Prostate gland (tissue), 2 donors: ENCODE measurements at regions not wholly inside any gene's neighbourhood (a gene's known extent, or its start where the extent isn't known, plus 50 kb on each side); places are given as distances from the start of the nearest gene placed in this dataset.

Experiments
- POLR2A ChIP-seq: fragments of 450-650 bp; IDR thresholded peaks from one replicate; pipeline ENCODE4 v1.6.1; 2016; ENCODE audit warnings: antibody characterized with exemption, mild to moderate bottlenecking
- POLR2AphosphoS5 ChIP-seq: sonication (generic); formaldehyde crosslinking; IDR thresholded peaks from one replicate; pipeline ENCODE4 v1.6.1; 2017; ENCODE audit warnings: antibody characterized with exemption
- TF ChIP-seq, protein P1 (sequence below), 4 experiments: fragments of 200-600 bp in 2 of 4; fragments of 450-650 bp in 2 of 4; sonication (generic) in 2 of 4; IDR thresholded peaks; 1 replicate in 3 of 4; 2 replicates in 1 of 4; pipeline ENCODE4 v1.5.1; 2016 to 2019; ENCODE audit warnings: antibody characterized with exemption in 4 of 4, mild to moderate bottlenecking in 2 of 4, moderate library complexity in 2 of 4

DNA sequence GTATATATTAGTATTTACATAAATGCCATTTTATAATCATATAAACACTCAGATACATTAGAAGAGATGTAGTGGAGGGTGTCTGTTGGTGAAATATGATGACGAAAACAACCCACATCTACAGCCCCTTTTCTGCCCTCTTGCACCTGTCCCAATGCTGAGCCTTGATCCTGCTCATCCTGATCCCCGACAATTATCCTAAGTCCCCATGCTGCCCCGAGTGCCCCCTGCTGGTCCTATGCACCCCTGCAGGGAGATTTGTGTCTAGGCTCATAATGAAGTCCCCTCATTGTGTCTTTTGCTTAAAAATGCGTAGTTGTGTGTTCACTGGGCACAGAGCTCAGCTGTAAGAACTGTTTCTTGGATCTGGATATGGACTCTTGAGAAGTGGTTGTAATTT, 554.5 kb downstream of the TMEM121 start:
- TF ChIP-seq, protein P1, sequence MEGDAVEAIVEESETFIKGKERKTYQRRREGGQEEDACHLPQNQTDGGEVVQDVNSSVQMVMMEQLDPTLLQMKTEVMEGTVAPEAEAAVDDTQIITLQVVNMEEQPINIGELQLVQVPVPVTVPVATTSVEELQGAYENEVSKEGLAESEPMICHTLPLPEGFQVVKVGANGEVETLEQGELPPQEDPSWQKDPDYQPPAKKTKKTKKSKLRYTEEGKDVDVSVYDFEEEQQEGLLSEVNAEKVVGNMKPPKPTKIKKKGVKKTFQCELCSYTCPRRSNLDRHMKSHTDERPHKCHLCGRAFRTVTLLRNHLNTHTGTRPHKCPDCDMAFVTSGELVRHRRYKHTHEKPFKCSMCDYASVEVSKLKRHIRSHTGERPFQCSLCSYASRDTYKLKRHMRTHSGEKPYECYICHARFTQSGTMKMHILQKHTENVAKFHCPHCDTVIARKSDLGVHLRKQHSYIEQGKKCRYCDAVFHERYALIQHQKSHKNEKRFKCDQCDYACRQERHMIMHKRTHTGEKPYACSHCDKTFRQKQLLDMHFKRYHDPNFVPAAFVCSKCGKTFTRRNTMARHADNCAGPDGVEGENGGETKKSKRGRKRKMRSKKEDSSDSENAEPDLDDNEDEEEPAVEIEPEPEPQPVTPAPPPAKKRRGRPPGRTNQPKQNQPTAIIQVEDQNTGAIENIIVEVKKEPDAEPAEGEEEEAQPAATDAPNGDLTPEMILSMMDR (IDR thresholded peaks at IDR 0.05), result no peak
- no peak for TF ChIP-seq POLR2A
- TF ChIP-seq POLR2AphosphoS5, result no peak
